ENCODE measurements at regions not wholly inside any gene's neighbourhood (a gene's known extent, or its start where the extent isn't known, plus 50 kb on each side); places are given as distances from the start of the nearest gene placed in this dataset.
A peak's percentile ranks its signal among the peaks of the same experiment; 100 is the strongest.

DNA sequence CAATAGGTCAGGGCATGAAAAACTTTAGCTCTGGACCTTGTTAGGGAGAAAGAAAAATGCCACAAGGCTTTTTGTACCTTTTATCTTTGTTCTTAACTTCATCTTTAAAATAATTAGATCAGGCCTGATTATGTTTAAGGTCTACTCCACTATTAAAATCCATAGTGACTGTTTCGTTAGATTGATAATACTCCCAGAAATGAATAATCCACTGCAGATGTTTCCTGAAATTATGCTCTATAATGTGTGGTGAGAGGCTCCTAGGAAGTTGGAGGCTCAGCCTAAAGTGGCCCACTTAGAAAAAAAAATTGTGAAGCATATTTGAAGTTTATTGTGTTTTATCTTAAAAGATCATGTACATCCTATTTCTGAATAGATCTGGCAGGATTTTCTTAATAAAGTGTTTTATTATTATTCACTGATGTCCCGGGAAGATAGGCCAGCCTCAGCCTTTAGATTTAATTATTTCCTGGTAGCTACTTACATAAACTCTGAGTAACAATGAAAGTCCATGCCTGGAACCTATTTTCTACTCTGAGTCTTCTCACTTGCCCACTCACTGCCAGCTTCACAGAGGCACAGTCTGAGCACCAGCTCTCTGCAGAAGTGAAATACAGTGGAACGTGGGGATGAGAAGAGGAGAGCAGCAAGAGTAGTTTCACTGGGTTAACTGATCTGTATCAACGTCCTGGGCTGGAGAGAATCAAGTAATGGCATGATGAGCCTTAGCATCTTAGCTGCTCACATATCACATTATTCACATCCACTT is 126.8 kb upstream of the TMEM170B start:
- DNase-seq (ENCODE audit: low spot score in 2 of 2) = no peak
- H3K27ac ChIP-seq = no peak overlapping the region
- no peaks in the 10 kb centered on the region for H3K36me3 ChIP-seq
- 67 to 70% methylated on average over 4 of the region's 4 CpGs for WGBS, 2 donors
- H3K9me3 ChIP-seq = no peaks in the 10 kb centered on the region
- H3K4me1 ChIP-seq = peaks cover 0 to 19% (median 3%) of the 10 kb centered on the region in 4 donors
- TF ChIP-seq POLR2A (IDR thresholded peaks at IDR 0.05) = no peak
- TF ChIP-seq, protein P1, sequence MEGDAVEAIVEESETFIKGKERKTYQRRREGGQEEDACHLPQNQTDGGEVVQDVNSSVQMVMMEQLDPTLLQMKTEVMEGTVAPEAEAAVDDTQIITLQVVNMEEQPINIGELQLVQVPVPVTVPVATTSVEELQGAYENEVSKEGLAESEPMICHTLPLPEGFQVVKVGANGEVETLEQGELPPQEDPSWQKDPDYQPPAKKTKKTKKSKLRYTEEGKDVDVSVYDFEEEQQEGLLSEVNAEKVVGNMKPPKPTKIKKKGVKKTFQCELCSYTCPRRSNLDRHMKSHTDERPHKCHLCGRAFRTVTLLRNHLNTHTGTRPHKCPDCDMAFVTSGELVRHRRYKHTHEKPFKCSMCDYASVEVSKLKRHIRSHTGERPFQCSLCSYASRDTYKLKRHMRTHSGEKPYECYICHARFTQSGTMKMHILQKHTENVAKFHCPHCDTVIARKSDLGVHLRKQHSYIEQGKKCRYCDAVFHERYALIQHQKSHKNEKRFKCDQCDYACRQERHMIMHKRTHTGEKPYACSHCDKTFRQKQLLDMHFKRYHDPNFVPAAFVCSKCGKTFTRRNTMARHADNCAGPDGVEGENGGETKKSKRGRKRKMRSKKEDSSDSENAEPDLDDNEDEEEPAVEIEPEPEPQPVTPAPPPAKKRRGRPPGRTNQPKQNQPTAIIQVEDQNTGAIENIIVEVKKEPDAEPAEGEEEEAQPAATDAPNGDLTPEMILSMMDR (IDR thresholded peaks at IDR 0.05) = no peak
- no peak for TF ChIP-seq EP300 (IDR thresholded peaks at IDR 0.05)
- no peaks in the 10 kb centered on the region for H3K27me3 ChIP-seq
- no peak overlapping the region for H3K4me3 ChIP-seq

DNA sequence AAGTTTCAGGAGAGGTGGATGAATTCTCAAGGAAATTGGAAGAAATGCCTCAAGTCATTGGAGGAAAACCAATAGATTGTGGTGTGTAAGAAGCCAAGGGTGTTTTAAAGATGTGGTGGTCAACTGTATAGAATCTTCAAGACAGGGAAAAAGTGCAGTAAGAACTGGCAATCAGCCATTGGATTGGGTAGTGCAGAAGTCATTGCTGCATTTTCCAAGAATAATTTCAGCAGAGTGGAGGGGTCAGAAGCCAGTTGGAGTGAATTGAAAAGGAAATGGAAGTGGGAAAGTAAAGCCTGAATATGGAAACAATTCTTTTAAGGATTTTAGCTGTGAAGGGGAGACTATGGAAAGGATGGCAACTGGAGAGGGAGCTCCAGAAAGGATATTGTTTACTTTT is 128.2 kb upstream of the TMEM170B start:
- peaks cover 0 to 19% (median 3%) of the 10 kb centered on the region in 4 donors for H3K4me1 ChIP-seq
- H3K4me3 ChIP-seq = no peak overlapping the region
- no peaks in the 10 kb centered on the region for H3K36me3 ChIP-seq
- H3K27me3 ChIP-seq = no peaks in the 10 kb centered on the region
- H3K9me3 ChIP-seq = no peaks in the 10 kb centered on the region
- no peak for DNase-seq (ENCODE audit: low spot score in 2 of 2)
- TF ChIP-seq, protein P1 (IDR thresholded peaks at IDR 0.05) = no peak
- TF ChIP-seq POLR2A (IDR thresholded peaks at IDR 0.05) (no peak), EP300 (IDR thresholded peaks at IDR 0.05) (no peak)
- H3K27ac ChIP-seq = no peak overlapping the region

DNA sequence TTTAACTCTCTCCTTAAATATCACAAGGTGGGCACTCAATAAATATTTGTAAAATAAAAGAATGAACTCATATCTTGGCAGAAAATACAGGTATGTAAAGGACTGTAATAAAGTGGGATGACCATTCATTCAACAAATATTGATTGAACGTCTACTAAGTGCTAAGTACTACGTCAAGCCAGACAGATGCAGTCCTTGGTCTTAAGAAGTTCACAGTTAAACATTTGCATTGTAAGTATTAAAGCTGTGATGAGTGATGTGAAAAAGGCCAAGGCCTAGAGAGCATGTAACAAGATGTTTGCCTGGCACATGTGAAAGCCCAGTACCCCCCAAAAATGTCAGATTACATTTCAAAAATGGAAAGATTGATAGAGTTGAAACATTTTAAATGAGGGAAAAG is 130.1 kb upstream of the TMEM170B start:
- peaks cover 0 to 19% (median 3%) of the 10 kb centered on the region in 4 donors for H3K4me1 ChIP-seq
- TF ChIP-seq EP300 (IDR thresholded peaks at IDR 0.05) = no peak
- TF ChIP-seq, protein P1 (IDR thresholded peaks at IDR 0.05) = no peak
- no peak for TF ChIP-seq POLR2A (IDR thresholded peaks at IDR 0.05)
- H3K27ac ChIP-seq = no peak overlapping the region
- 93 to 97% methylated on average over 2 of the region's 2 CpGs for WGBS, 2 donors
- H3K36me3 ChIP-seq = no peaks in the 10 kb centered on the region
- H3K9me3 ChIP-seq = no peaks in the 10 kb centered on the region
- no peaks in the 10 kb centered on the region for H3K27me3 ChIP-seq
- no peak overlapping the region for H3K4me3 ChIP-seq
- DNase-seq (ENCODE audit: low spot score in 2 of 2) = no peak

DNA sequence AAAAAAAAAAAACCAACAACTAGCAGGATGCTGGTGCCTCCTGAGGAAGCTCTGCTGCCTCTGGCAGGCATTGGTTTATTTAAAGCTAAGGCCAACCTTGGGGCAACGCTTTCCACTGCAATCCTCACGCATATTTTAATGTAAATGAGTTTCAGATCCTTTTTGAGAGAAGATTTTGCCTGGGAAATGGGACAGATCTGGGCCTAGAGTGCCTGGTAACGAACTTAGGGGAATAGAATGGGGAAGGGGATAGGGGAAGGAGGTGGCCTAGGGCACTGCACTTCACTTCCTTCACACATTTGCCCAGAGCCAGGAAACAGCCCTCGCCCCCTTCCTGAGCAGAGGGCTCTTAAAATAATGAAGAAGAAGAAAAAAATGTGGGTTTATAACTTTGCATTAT is 132.7 kb upstream of the TMEM170B start:
- H3K36me3 ChIP-seq = no peaks in the 10 kb centered on the region
- peaks cover 0 to 3% (median 0%) of the 10 kb centered on the region in 4 donors for H3K4me1 ChIP-seq
- H3K9me3 ChIP-seq = no peaks in the 10 kb centered on the region
- no peaks in the 10 kb centered on the region for H3K27me3 ChIP-seq
- peak overlapping the region in 1 of 4 donors; percentile 28 for H3K27ac ChIP-seq
- TF ChIP-seq POLR2A (IDR thresholded peaks at IDR 0.05) (no peak), EP300 (IDR thresholded peaks at IDR 0.05) (no peak)
- TF ChIP-seq, protein P1 (IDR thresholded peaks at IDR 0.05) = no peak
- 63 to 74% methylated on average over 4 of the region's 4 CpGs for WGBS, 2 donors
- DNase-seq (ENCODE audit: low spot score in 2 of 2) = no peak
- H3K4me3 ChIP-seq = no peak overlapping the region

DNA sequence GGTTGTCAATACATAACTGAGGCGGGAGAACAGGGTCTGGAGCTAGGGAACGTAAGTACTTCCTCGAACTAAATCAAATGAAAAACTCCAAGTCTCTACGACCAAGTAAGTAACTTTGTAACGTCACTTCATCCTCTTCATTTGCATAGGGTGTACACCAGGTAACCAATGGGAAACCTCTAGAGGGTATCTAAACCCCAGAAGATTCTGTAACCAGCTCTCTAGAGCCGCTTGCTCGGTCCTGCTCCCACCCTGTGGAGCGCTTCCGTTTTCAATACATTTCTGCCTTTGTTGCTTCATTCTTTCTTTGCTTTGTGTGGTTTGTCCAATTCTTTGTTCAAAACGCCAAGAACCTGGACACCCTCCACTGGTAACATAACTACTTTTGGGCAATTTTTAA is 133.5 kb upstream of the TMEM170B start:
- Histone ChIP-seq H3K27ac (no peak overlapping the region), H3K9me3 (no peaks in the 10 kb centered on the region)
- DNase-seq (ENCODE audit: low spot score in 2 of 2) = no peak

More for the DNA sequence above, 133.5 kb upstream of the TMEM170B start:
- H3K27me3 ChIP-seq = no peaks in the 10 kb centered on the region
- no peak for TF ChIP-seq EP300 (IDR thresholded peaks at IDR 0.05)
- TF ChIP-seq POLR2A (IDR thresholded peaks at IDR 0.05) = no peak
- TF ChIP-seq, protein P1 (IDR thresholded peaks at IDR 0.05) = no peak
- no peaks in the 10 kb centered on the region for H3K4me1 ChIP-seq
- H3K4me3 ChIP-seq = no peak overlapping the region
- H3K36me3 ChIP-seq = no peaks in the 10 kb centered on the region
- 86 to 87% methylated on average over 10 of the region's 10 CpGs for WGBS, 2 donors
